ENCODE measurements at regions not wholly inside any gene's neighbourhood (a gene's known extent, or its start where the extent isn't known, plus 50 kb on each side); places are given as distances from the start of the nearest gene placed in this dataset.

- Mint-ChIP-seq H3K27ac (no peak overlapping the region), H3K9me3 (peaks cover 17% of the 10 kb centered on the region), H3K27me3 (ENCODE audit: insufficient read depth) (no peaks in the 10 kb centered on the region), H3K4me1 (no peaks in the 10 kb centered on the region), H3K4me3 (no peak overlapping the region), H3K36me3 (ENCODE audit: low read depth) (peaks cover 2% of the 10 kb centered on the region)
- no peaks in the 10 kb centered on the region for H3K36me3 ChIP-seq (ENCODE audit: control insufficient read depth, insufficient read depth, low read length)
- 71 to 90% methylated on average over 1 to 4 of the region's 4 CpGs for WGBS, 2 experiments (ENCODE audit: insufficient coverage in 1 of 2, insufficient read length in 1 of 2)
- no peak for TF ChIP-seq CTCF (conservative IDR thresholded peaks at IDR 0.05)
- no peak overlapping the region for H3K9ac ChIP-seq (ENCODE audit: extremely low read depth, low read length, poor library complexity, severe bottlenecking)
- H3K4me1 ChIP-seq (ENCODE audit: control insufficient read depth, insufficient read depth, low read length): no peaks in the 10 kb centered on the region
- H3K27me3 ChIP-seq (ENCODE audit: control insufficient read depth, insufficient read depth, low read length, poor library complexity, severe bottlenecking): no peaks in the 10 kb centered on the region
- H3K27ac ChIP-seq (ENCODE audit: low read depth, low read length): no peak overlapping the region
- DNase-seq: no peak
- no peaks in the 10 kb centered on the region for H3K9me3 ChIP-seq (ENCODE audit: control insufficient read depth, low read length)
- H3K4me3 ChIP-seq (ENCODE audit: low read length): no peak overlapping the region
Observed at GRCh38 chr13:105121221-105121620, 1414.2 kb downstream of the EFNB2 start.

- Histone ChIP-seq H3K9me3 (ENCODE audit: control insufficient read depth, low read length) (peaks cover 6% of the 10 kb centered on the region), H3K27ac (ENCODE audit: low read depth, low read length) (no peak overlapping the region), H3K4me3 (ENCODE audit: low read length) (no peak overlapping the region), H3K4me1 (ENCODE audit: control insufficient read depth, insufficient read depth, low read length) (no peaks in the 10 kb centered on the region), H3K27me3 (ENCODE audit: control insufficient read depth, insufficient read depth, low read length, poor library complexity, severe bottlenecking) (no peaks in the 10 kb centered on the region), H3K9ac (ENCODE audit: extremely low read depth, low read length, poor library complexity, severe bottlenecking) (no peak overlapping the region), H3K36me3 (ENCODE audit: control insufficient read depth, insufficient read depth, low read length) (no peaks in the 10 kb centered on the region)
- Mint-ChIP-seq H3K27me3 (ENCODE audit: insufficient read depth) (no peaks in the 10 kb centered on the region), H3K27ac (no peak overlapping the region), H3K36me3 (ENCODE audit: low read depth) (peaks cover 2% of the 10 kb centered on the region), H3K4me3 (no peak overlapping the region), H3K9me3 (peaks cover 20% of the 10 kb centered on the region), H3K4me1 (no peaks in the 10 kb centered on the region)
- no peak for DNase-seq
- TF ChIP-seq CTCF (conservative IDR thresholded peaks at IDR 0.05): no peak
Observed at GRCh38 chr13:105118426-105118985, 1417.0 kb downstream of the EFNB2 start.

DNA sequence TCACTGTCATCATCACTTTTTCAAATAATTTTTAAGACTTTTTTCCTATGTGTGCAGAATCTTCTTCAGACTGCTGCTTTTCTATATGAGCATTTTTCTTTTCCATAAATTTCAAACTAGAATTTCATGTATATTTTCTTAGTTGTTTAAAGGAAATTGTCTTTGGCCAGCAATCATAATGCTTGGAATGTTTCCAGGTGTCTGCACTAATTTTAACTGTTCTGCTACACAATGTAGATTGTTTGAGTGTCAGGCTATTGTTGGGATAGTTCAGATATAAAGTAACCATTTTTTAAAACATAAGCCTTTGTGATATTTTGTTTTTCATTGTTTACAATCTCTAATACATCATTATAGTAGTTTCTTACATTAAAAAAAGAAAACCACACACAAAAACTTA is 1418.5 kb downstream of the EFNB2 start:
- no peak overlapping the region for H3K4me3 ChIP-seq (ENCODE audit: low read length)
- no peak overlapping the region for H3K27ac ChIP-seq (ENCODE audit: low read depth, low read length)
- peaks cover 6% of the 10 kb centered on the region for H3K9me3 ChIP-seq (ENCODE audit: control insufficient read depth, low read length)
- no peak overlapping the region for H3K4me3 Mint-ChIP-seq
- H3K9me3 Mint-ChIP-seq: peaks cover 22% of the 10 kb centered on the region
- no peaks in the 10 kb centered on the region for H3K36me3 ChIP-seq (ENCODE audit: control insufficient read depth, insufficient read depth, low read length)
- no peaks in the 10 kb centered on the region for H3K4me1 ChIP-seq (ENCODE audit: control insufficient read depth, insufficient read depth, low read length)
- H3K27me3 ChIP-seq (ENCODE audit: control insufficient read depth, insufficient read depth, low read length, poor library complexity, severe bottlenecking): no peaks in the 10 kb centered on the region
- H3K9ac ChIP-seq (ENCODE audit: extremely low read depth, low read length, poor library complexity, severe bottlenecking): no peak overlapping the region
- TF ChIP-seq CTCF (conservative IDR thresholded peaks at IDR 0.05): no peak
- H3K36me3 Mint-ChIP-seq (ENCODE audit: low read depth): peaks cover 2% of the 10 kb centered on the region
- no peaks in the 10 kb centered on the region for H3K4me1 Mint-ChIP-seq
- DNase-seq: no peak
- no peaks in the 10 kb centered on the region for H3K27me3 Mint-ChIP-seq (ENCODE audit: insufficient read depth)
- H3K27ac Mint-ChIP-seq: no peak overlapping the region

Measured in endodermal cell (in vitro differentiated cells).